Superior temporal gyrus (tissue), 1 donor: ENCODE measurements at regions not wholly inside any gene's neighbourhood (a gene's known extent, or its start where the extent isn't known, plus 50 kb on each side); places are given as distances from the start of the nearest gene placed in this dataset.
A peak's percentile ranks its signal among the peaks of the same experiment; 100 is the strongest.
"Not testable (repeated sequence)": the region's sequence is repeated elsewhere in the genome, so short reads cannot be mapped to it uniquely, and the experiment has no call there.

Experiments used
- DNase-seq: peaks from one replicate; pipeline ENCODE4 v3.0.0-alpha.2; 2016; ENCODE audit errors: extremely low spot score

DNA sequence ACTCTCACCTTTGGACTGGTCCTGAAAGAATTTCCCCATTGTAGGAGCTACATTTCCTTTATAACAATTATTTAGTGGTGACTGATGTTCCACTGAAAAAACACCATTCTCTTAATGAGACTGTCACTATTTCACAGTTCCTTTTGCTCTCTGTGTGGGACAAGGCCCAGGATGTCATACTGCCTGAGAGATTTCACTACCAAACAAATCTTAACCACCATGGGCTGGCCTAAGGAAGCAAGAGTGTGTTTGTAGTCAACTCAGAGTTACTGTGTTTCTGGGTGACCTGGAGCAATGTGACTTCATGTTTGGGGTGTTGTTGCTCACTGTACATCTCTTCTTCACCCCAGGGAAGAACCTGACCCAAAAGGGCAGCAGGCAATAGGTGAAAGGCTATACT is 50.1 kb upstream of the ZNF608 start:
- no peak for DNase-seq

DNA sequence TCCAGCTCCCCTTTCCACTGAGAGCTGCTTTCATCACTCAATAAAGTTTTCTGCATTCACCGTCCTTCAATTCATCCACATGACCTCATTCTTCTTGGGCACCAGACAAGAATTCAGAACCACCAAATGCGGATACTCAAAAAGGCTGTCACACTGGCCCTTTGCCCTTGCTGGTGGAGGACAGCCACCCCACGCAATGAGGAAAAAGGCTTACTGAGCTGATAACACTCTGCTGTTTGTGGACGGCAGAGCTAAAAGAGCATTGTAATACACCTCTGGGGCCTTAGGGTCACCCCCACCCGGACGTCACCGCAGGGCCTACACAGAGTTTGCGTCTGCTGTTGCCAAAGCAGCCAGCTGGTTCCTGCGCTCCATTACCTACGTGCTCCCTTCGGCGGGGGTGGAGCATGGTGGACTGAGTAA is 51.2 kb upstream of the ZNF608 start:
- no peak for DNase-seq

DNA sequence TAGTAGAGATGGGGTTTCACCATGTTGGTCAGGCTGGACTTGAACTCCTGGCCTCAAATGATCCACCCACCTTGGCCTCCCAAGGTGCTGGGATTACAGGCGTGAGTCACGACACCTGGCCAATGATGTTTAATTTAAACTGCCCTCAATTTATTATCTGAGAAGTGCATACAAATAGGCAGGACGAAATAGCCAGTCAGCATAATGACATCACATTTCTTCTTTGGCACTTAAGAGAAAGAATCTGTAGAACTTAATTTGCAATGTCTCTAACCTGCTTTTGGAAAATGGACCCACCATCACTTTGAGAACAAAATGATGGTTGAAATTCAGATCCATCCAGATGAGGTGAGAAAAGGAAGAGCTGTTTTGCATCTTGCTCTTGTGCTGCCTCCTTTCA is 52.5 kb upstream of the ZNF608 start:
- DNase-seq: no peak

DNA sequence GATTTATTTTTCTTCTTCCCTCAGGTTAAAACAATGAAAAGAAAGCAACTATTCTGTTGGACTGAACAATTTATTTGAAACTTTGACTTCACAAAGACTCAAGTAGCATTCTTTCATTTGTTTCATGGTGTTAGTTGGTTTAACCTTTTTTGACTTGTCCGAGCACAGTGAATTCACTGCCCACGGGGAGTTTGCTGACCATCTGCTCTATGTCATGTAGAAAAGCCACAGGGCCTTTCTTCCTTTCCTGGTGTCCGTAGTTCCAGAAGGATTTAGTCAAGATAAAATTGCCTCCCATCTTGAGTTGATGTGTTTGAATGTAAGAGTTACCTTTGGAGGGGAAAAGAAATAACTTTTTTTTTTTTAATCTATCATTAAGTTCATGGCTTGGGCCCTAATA is 55.1 kb upstream of the ZNF608 start:
- DNase-seq: no peak

DNA sequence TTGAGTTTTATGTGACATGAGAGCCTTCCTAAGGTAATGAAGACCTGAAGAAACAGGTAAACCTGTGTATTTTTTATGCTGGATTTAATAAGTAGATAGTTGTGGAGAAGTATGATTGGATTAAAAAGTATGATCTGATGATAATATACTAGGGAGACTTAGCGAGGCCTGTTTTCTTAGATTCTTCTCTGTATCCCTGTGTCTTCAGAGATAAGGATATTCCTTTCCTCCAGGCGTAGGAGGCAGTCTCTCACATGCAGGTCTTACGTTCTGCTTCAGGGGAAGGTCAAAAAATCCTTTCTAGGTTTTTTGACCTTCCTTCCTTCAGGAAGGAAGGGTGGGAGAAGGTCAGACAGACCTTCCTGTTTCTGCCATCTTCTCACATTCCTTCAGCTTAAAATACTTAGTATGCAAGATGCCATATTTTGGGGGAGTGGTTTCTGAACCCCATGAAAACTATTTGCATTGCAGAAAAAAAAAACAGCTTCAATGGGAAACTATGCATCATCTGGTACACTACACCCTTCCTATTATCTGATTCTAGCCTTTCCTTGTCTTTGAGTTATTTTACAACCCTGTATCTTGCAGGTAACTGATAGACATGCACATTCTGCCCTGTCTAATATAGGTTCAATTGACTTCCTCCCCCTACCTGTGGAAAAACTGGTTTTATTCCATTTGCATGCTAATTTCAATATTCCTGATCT is 57.3 kb upstream of the ZNF608 start:
- no peak for DNase-seq

DNA sequence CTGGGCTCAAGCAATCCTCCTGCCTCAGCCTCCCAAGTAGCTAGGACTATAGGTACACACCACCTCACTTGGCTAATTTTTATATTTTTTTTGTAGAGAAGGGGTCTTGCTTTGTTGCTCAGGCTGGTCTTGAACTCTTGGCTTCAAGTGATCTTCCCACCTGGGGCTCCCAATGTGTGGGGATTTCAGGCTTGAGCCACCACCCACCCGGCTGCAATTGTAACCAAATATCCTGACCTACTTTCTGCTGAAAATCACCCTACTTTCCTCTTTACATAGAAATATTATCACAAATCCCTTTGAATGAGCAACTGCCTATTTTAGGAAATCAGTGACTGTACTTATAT is 59.6 kb upstream of the ZNF608 start:
- DNase-seq: no peak

DNA sequence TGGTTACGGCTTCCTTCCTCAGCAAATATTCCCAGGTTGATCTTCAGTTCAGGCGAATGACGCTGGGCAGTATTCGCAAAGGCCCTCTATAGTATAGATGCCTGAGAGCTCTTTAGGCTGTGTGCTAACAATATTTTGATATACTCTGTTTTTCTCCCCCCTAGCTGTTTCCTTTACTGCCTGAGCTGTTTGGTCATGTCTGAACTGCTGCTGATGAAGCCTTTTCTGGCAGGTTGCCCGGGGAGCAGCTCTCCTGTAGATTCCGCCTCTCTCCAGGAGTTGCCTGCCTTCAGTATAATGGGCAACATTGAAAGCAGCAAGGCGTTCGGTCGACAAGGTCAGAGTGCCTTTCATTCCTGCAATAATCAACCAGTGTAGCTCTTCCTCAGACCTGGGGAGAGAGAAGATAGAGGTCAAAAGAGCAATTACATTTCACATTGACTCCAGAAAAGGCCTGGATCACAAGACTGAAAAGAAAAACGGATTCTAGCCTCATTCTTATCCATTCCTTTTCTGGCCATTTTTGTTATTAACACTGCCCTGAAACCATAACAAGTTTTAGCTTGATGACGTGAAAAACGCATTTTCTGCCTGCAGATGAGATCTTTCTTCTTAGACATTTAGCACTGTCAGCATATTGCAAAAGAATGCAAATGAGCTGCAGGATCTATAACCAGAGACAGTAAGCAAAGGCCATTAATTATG is 60.1 kb upstream of the ZNF608 start:
- DNase-seq: peak; percentile 59

DNA sequence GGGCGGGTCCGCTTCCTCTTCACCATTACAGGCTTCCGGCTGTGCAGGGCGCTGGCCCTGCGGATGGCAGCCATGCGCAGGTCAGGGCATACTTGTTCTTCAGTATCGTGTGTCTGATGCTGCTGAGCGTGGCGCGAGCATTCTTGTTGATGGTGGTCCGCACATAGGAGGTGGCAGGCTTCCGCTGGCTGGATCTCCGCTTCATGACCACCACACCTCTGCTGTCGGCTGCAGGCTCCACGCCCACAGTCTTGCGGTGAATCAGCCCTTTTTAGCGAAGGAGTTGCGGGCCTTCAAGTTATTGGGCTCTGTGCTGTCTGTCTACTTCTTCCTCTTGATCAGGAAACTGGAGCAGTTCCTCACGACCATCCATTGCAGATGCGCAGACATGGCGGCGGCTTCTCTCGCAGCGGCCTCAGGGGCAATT is 62.4 kb upstream of the ZNF608 start:
- DNase-seq: no peak

DNA sequence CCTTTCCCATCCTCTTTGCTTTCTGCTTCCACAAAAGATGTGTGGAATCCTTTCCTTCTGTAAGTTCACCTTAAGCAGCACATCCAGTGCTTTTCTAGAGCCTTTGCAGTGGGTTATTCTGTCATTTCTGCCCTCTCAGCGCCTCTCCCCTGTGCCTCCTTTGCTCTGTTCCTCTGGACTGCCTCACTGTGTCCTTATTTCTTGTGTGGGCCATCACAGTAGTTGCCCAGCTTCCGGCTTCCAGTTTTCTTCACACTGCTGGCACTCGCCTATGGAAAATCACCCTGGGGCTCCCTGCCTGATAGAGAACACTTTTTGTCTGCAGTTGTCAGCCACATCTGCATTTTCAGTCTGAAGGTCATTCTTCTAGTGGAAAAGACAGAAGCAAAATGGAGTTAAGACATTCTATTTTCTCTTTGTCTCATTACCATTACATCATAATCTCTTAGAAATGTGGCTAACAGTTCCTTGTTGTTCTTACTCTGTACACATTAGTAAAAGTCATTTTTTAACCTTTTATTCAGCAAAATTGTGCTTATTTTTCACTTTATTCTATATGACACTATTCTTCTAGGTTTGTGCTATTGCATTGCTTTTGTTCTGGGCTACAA is 64.1 kb upstream of the ZNF608 start:
- DNase-seq: no peak

DNA sequence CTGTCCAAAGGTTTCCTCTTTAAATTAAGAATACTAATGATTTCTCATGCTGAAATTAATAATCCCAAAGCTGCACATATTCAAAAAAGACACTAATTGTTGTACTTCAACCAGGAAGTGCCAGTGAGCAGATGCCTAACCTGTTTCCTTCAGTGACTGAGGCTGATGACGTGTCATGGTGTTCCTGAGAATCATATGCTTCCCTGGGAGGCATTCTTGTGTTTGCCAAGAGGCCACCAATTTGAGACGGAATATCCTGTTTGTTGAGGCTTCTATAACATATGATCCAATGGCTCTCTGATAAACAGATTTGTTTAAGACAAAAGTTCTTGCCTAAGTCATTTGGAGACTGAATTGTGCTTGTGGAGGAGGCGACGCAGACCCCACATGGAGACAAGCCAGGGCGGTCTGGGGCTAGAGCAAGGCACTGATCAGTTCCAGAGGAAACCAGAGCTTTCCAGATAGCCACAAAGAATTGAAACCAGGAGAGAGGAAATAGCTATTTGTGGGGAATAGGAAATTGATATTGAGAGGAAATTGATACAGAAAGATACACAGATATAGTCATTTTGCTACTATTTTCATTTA is 66.4 kb upstream of the ZNF608 start:
- no peak for DNase-seq

DNA sequence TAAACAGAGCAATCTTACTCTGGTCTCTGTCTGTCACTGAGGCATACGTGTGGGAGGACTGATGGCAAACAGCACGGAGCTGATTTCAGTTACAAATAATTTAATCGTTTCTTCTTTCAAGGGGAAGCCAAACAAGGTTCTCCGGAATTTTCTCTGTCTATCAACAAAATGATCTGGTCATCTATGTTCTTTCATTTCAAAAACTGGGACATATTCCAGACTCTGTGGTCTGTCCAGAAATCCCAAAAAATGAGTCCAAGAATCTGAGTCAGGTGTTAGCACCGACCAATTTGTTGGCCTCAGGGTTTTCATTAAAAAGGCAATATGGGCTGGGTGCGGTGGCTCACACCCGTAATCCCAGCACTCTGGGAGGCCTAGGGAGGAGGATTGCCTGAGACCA is 69.9 kb upstream of the ZNF608 start:
- no peak for DNase-seq

DNA sequence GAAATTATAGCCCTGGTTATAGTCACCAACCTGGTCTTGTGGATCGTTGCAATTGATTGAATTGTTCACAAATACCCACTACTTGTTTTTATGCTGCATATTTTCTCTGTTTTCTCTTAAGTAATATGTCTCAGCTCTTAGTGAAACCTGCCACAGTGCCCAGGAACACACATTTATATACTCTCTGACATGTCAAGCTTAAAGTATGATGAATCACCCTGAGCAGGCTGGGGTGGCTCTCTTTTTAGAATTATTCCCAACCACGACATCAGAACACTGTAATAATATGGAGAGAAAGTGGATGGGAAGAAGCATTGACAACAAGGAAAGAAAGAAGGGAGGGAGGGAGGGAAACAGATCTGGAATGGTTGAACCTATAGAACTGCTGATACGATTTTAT is 72.8 kb upstream of the ZNF608 start:
- no peak for DNase-seq

DNA sequence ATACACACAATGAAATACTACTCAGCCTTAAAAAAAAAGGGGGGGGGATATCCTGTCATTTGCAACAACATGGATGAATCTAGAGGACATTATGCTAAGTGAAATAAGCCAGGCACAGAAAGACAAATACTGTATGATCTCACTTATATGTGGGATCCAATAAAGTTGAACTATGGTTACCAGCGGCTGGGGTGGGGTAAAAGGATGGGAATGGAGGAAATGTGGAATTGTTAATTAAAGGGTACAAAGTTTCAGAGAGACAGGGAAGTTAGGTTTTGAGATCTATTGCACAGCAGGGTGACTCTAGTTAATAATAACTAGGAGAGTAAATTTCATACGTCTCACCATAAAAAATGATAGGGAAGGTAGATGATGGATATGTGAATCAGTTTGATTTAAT is 76.2 kb upstream of the ZNF608 start:
- no peak for DNase-seq

DNA sequence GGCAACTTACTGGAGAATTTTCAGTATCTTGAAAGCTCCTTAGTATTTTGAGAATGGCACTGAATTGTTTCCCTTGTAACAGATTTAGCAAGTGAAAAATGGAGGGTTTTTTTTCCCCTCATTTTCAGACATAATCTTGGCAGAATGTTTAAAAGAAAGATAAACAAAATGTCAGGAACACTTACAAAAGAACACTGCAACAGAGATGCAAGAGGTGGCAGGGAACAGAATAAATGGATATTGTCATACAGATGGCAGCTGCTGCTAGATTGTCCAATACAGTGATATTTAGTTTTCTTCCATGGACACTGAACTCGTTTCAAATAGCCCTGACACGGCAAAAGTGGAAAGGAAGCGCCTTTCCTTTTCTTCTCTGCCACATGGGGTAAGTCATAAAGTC is 76.9 kb upstream of the ZNF608 start:
- peak; percentile 55 for DNase-seq

DNA sequence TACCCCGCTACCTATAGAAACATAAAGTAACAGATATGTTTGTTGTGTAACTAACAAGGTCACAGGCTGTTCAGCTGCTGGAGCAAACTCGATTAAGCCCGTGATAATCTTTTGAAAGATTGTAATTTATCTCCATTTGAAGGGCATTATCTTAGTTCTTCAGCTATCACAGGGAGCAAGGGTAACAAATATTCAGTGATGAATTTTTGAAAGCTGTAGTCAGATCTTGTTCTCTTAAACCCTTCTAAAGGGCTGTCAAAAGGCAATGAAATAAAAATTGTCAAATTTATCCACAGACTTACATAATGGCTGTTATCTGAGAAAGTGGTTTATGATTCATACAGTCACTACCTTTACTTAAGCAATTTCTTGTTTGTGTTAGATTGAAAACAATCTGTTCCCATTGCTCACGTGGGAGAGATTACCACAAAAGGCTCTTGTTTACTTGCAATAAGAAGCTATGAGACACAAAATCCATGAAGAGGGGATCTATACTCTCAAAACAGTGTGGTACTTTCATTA is 78.3 kb upstream of the ZNF608 start:
- peak; percentile 64 for DNase-seq

DNA sequence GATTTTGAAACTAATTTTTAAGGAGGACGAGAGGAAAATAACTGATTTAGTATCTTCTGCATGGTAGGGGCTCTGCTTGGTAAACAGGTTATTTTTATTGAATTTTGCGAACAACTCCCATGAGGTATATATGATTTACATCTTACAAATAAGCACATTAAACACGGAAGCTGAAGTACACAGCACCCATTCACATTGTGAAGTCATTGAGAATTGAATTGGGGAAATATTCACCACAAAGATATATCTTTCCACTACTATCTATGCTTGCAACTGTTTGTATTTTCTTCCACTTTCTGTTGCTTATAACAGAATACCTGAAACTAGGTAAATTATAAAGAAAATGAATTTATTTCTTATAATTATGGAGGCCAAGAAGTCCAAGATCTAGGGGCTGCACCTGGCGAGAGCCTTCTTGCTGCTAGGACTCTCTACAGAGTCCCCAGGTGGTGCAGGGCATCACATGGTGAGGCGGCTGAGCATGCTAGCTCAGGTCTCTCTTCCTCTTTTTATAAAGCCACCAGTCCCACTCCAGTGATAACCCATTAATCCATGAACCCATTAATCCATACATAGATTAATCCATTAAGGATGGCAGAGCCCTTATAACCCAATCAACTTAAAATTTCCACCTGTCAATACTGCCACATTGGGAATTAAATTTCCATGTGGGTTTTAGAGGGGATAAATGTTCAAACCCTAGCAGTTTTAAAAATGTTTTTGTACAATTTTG is 79.0 kb upstream of the ZNF608 start:
- DNase-seq: no peak

DNA sequence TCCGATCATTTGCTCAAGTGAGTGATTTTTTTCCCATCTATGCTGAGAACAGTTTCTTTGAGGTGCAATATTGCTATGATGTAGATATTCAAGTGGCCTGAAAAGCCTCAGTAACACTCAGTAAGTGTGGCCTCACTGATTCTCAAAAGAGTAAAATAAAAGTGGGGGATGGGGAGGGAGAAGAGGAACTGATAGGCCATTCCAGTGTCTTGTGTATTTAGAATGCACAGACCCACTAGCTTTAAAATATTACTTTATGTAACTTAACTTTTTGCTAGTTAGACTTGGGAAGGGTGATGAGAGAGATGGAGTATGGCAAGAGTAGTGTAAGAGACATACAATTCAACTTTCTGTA is 79.5 kb upstream of the ZNF608 start:
- DNase-seq: no peak

DNA sequence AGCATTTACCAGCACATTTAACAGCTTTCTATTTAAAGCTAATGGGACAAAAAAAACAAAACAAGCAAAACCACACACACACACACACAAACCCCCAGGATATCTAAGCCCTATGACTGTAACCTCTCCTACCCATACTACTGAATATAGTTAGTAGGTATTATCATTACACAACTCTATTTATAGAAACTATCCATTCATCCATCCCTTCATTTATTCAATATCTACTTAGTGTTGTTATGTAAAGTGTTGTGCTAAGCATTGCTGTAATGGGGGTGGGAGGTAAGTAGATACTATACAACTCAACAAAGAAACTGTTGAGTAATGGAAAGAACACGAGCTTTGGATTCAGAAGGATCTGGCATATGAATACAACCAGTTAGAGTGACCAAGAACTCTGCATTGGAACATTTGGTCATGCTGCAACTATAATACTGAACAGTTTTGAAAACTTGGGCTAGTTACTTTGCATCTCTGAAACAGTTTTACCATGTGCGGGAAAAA is 82.3 kb upstream of the ZNF608 start:
- DNase-seq: no peak

DNA sequence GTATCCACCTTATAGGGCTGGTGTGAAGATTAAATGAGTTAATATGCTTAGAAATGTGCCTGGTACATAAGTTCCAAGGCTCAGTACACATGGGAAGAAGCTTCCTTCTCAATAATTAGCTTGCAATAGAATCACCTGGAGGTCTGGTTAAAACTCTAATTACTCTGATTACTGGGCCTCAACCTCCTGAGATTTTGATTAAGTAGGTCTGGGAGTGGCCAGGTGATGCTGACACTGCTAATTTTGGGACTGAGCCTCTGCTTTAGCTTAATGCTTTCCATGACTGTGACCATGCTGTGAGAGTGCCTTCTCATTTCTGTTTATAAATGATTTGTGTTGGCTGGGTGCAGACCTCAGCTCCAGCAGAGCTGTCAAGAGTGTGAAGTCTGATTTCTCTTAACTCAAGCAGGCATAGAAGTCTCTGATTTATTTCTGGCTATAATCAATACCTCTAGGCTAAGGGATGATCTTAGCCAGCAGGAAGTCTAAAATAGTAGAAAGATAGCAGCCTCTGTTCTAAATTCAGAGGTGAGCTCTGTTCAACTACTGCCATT is 85.3 kb upstream of the ZNF608 start:
- DNase-seq: no peak

DNA sequence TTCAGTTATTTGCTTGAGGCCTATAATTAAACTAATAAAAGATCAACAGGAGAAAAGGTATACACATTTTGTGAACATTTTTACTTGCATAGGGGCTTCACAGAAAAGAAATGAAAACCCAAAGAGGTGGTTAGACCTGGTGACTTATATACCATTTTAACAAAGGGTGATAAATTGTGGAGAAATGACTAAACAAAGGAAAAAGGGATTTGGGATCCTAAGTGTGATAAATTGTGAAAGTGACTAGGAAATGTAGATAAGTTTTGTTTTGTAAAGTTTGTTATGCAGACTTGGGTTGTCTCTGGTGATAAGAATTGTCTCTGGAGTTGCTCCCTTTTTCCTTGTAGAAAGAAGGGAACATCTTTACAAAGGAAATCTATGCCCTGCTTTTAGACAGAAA is 86.1 kb upstream of the ZNF608 start:
- no peak for DNase-seq

DNA sequence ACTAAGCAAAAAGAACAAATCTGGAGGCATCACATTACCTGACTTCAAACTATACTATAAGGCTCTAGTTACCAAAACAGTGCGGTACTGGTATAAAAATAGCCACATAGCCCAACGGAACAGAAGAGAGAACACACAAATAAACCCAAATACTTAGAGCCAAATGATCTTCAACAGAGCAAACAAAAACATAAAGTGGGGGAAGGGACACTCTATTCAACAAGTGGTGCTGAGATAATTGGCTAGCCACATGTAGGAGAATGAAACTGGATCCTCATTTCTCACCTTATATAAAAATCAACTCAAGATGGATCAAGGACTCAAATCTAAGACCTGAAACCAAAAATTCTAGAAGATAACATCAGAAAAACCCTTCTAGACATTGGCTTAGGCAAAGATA is 89.9 kb upstream of the ZNF608 start:
- not testable (repeated sequence) for DNase-seq
